ENCODE measurements at regions not wholly inside any gene's neighbourhood (a gene's known extent, or its start where the extent isn't known, plus 50 kb on each side); places are given as distances from the start of the nearest gene placed in this dataset.

DNA sequence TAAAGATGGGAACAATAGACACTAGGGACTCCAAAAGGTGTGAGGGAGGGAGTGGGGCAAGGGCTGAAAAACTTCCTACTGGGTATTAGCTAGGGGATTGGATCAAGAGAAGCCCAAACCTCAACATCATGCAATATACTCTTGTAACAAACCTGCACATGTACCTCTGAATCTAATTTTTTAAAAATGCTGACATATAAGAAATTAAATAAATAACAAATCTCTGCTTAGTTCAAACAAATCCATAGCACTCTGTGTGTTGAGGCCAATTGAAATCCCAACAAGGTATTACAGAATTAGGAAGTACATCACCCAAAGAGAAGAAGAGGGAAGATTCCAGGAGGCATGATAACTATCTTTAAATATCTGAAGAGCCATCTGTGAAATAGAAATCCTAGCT, 55.4 kb upstream of the CDH20 start:
- TF ChIP-seq, protein P1, sequence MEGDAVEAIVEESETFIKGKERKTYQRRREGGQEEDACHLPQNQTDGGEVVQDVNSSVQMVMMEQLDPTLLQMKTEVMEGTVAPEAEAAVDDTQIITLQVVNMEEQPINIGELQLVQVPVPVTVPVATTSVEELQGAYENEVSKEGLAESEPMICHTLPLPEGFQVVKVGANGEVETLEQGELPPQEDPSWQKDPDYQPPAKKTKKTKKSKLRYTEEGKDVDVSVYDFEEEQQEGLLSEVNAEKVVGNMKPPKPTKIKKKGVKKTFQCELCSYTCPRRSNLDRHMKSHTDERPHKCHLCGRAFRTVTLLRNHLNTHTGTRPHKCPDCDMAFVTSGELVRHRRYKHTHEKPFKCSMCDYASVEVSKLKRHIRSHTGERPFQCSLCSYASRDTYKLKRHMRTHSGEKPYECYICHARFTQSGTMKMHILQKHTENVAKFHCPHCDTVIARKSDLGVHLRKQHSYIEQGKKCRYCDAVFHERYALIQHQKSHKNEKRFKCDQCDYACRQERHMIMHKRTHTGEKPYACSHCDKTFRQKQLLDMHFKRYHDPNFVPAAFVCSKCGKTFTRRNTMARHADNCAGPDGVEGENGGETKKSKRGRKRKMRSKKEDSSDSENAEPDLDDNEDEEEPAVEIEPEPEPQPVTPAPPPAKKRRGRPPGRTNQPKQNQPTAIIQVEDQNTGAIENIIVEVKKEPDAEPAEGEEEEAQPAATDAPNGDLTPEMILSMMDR (IDR thresholded peaks at IDR 0.05; ENCODE audit: low read length), result no peak
- no peak for TF ChIP-seq EZH2 (optimal IDR thresholded peaks at IDR 0.05; ENCODE audit: low read depth, low read length)
- TF ChIP-seq EZH2phosphoT487 (IDR thresholded peaks at IDR 0.05; ENCODE audit: low read length), result no peak
